ENCODE measurements at regions not wholly inside any gene's neighbourhood (a gene's known extent, or its start where the extent isn't known, plus 50 kb on each side); places are given as distances from the start of the nearest gene placed in this dataset.

GRCh38 chr1:113217447-113218208, 144.6 kb downstream of the LRIG2 start:
- H3K4me3 ChIP-seq (replicated peaks; ENCODE audit: low read depth, low read length) = no peak overlapping the region
- no peak for DNase-seq (ENCODE audit: low read depth)
- TF ChIP-seq CTCF (IDR thresholded peaks at IDR 0.05; ENCODE audit: low read length, missing control alignments) = no peak

DNA sequence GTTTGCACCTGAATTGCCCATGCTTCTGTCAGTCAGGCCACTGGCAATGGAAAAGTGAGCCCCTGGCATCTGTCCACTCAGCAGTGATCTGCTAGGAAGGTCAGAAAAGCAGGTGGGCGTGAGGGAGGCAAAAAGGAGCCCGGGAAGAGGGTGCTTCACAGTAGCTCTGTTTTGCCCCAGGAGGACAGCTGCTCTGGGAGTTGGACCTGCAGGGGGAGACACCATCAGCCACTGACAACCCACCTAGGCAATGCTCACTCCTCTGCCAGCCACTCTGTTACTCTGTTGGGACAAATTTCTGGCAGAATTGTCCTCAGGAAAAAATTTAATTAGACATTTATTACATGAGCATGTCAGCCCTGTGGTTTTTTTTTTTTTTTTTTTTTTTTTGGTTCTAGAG, 146.4 kb downstream of the LRIG2 start:
- TF ChIP-seq CTCF (IDR thresholded peaks at IDR 0.05; ENCODE audit: low read length, missing control alignments) = peak; percentile 33
- DNase-seq (ENCODE audit: low read depth) = no peak
- H3K4me3 ChIP-seq (replicated peaks; ENCODE audit: low read depth, low read length) = no peak overlapping the region

DNA sequence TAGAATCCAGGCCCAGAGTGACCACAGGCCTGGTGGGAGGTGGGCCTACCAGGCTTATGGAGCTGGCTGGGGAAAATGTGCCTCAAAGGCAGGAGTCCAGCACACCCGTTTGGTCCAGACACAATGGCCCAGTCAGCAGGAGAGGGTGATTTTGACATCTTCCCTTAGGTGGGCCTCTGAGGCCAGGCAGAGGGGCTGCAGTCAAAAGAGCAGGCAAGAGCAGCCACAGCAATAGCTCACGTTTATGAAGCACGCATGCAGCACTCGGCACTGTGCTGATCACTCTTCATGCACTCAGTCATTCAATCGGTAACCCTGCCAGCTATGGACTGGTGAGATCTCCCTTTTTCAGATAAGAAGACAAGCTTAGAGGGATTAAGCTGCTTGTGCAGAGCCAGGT, 146.8 kb downstream of the LRIG2 start:
- no peak for DNase-seq (ENCODE audit: low read depth)
- no peak for TF ChIP-seq CTCF (IDR thresholded peaks at IDR 0.05; ENCODE audit: low read length, missing control alignments)

DNA sequence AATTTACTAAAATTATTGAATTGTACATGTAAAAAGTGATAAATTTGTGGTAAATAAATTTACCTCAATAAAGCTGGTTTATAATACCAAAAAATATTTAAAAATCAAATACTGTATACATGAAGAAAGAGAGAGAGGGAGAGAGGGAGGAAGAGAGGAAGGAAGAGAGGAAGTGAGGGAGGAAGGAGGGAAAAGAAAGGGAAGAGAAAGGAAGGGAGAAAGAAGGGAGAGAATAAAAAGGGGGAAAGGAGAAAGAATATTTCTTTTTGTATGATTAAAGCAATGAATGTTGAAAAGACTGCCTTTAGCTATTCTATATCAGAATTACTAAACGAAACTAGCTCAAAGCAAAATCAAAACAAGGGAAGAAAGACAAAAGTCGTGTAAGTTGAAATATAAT, 150.0 kb downstream of the LRIG2 start:
- no peak for DNase-seq (ENCODE audit: low read depth)
- no peak overlapping the region for H3K4me3 ChIP-seq (replicated peaks; ENCODE audit: low read depth, low read length)
- no peak for TF ChIP-seq CTCF (IDR thresholded peaks at IDR 0.05; ENCODE audit: low read length, missing control alignments)

More for the DNA sequence above, 146.8 kb downstream of the LRIG2 start:
- H3K4me3 ChIP-seq (replicated peaks; ENCODE audit: low read depth, low read length) = no peak overlapping the region

DNA sequence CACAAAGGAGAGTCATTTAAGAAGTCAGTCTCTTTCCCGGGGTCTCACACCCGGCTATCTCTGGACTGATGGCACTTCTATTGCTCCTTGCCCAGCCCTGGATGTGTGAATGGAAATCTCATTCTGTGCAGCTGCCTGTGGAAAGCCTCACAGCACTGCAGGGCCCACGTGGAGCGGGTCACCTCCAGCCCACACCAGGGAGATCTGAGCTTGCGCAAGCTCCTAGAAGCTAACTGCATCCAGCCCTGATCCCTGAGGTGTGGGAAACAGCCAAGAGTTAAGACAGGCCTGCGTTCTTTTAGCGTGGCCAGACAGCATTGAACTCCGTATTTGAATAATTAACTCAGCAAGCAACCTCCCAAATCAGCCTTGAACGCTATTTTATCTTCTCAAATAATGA, 150.5 kb downstream of the LRIG2 start:
- DNase-seq (ENCODE audit: low read depth) = peak; percentile 62
- no peak for TF ChIP-seq CTCF (IDR thresholded peaks at IDR 0.05; ENCODE audit: low read length, missing control alignments)
- H3K4me3 ChIP-seq (replicated peaks; ENCODE audit: low read depth, low read length) = no peak overlapping the region

GRCh38 chr1:113226148-113226547, 153.2 kb downstream of the LRIG2 start:
- DNase-seq (ENCODE audit: low read depth) = peak; percentile 61
- peak overlapping the region; percentile 33 for H3K4me3 ChIP-seq (replicated peaks; ENCODE audit: low read depth, low read length)
- no peak for TF ChIP-seq CTCF (IDR thresholded peaks at IDR 0.05; ENCODE audit: low read length, missing control alignments)

- DNase-seq (ENCODE audit: low read depth) = no peak
- no peak overlapping the region for H3K4me3 ChIP-seq (replicated peaks; ENCODE audit: low read depth, low read length)
- no peak for TF ChIP-seq CTCF (IDR thresholded peaks at IDR 0.05; ENCODE audit: low read length, missing control alignments)
Observed at GRCh38 chr1:113231866-113232265, 158.4 kb upstream of the MAGI3 start.
